Muscle layer of colon (tissue), 2 donors: ENCODE measurements at regions not wholly inside any gene's neighbourhood (a gene's known extent, or its start where the extent isn't known, plus 50 kb on each side); places are given as distances from the start of the nearest gene placed in this dataset.

Experiments used
- H3K27ac ChIP-seq: one replicate; pipeline ENCODE4 v1.7.0; 2013; ENCODE audit warnings: low read depth, mild to moderate bottlenecking, low read length, moderate library complexity
- H3K27me3 ChIP-seq, 2 donors: one replicate each; pipeline ENCODE4 v1.7.0; 2013; ENCODE audit warnings: low read length in 2 of 2, mild to moderate bottlenecking in 2 of 2; ENCODE audit not compliant: insufficient read depth in 2 of 2, control insufficient read depth in 1 of 2
- H3K36me3 ChIP-seq: one replicate; pipeline ENCODE4 v1.7.0; 2013; ENCODE audit warnings: mild to moderate bottlenecking, low read length; ENCODE audit not compliant: insufficient read depth
- H3K4me1 ChIP-seq: one replicate; pipeline ENCODE4 v1.7.0; 2013; ENCODE audit warnings: mild to moderate bottlenecking, low read length; ENCODE audit not compliant: insufficient read depth
- H3K4me3 ChIP-seq, 2 donors: one replicate each; pipeline ENCODE4 v1.7.0; 2013; ENCODE audit warnings: low read length in 2 of 2, low read depth in 1 of 2, mild to moderate bottlenecking in 1 of 2, moderate library complexity in 1 of 2
- H3K9ac ChIP-seq: one replicate; pipeline ENCODE4 v1.7.0; 2013; ENCODE audit warnings: low read length
- H3K9me3 ChIP-seq: one replicate; pipeline ENCODE4 v1.7.0; 2013; ENCODE audit warnings: mild to moderate bottlenecking, low read length
- donor health status: abdominal sarcoma.
- donor health status: Adenocarcinoma of cecum.

- H3K36me3 ChIP-seq = no peaks in the 10 kb centered on the region
- no peak overlapping the region for H3K27ac ChIP-seq
Measured at GRCh38 chr10:3861795-3862194, 76.8 kb upstream of the KLF6 start.

DNA sequence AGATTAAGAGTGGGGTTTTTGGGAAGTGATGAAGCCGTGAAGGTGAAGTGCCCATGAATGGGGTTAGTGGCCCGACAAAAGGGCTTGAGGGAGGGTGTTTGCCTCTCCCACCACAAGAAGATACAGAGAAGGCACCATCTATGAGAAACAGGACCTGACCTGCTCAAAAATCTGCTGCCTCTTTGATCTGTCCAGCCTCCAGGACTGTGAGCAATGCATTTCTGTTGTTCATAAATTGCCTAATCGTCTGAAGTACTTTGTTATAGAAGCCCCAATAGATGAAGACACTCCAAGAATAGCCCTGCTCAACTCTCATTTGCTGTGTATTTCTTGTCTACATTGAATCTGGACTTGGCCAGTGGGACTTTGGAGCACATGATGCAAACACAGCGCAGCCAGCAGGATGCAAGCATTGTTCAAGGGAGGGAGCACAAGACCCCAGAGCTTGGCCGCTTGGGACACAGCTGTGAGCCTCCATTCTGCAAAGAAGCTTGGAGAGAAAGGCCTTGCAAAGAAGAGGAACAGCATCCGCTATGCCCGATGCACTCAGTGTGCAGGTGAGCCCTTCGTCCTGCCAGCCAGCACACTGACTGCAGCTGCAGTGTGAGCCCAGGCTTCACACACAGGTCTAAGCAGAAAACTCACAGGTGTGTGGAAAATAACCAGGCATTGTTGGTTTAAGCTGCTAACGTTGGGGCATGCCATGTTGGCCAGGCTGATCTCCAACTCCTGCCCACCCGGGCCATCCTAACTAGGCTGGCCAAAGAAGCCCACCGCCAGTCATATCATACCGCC lies 73.2 kb upstream of the KLF6 start:
- H3K36me3 ChIP-seq = no peaks in the 10 kb centered on the region

More at GRCh38 chr10:3861795-3862194, 76.8 kb upstream of the KLF6 start:
- no peaks in the 10 kb centered on the region for H3K27me3 ChIP-seq
- no peaks in the 10 kb centered on the region for H3K4me1 ChIP-seq
- H3K9ac ChIP-seq = no peak overlapping the region
- H3K4me3 ChIP-seq = no peak overlapping the region
- no peaks in the 10 kb centered on the region for H3K9me3 ChIP-seq

GRCh38 chr10:3857318-3857717 lies 72.3 kb upstream of the KLF6 start:
- Histone ChIP-seq H3K4me1 (peaks cover 17% of the 10 kb centered on the region), H3K4me3 (no peak overlapping the region)

More for the DNA sequence above, 73.2 kb upstream of the KLF6 start:
- Histone ChIP-seq H3K4me1 (peaks cover 12% of the 10 kb centered on the region), H3K4me3 (no peak overlapping the region), H3K27me3 (no peaks in the 10 kb centered on the region), H3K9me3 (no peaks in the 10 kb centered on the region), H3K9ac (no peak overlapping the region), H3K27ac (no peak overlapping the region)

DNA sequence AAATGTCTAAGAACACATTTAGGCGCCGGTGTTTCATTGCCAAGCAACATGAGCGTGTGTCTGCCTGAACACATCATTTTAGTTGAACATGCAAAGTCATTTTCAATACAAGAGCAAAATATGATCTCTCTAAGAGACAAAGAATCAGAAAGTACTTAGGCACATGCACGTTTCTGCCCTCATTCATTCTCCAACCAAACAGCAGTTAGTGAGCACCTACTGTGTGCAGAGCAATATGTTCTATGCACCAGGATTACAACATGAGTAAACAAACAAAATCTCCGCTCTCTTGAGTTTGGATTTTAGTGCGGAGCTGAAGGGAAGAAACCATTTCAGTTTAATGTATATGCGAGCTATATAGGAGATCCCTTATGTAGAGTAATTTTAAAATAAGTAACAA lies 71.6 kb upstream of the KLF6 start:
- Histone ChIP-seq H3K27ac (no peak overlapping the region), H3K9me3 (no peaks in the 10 kb centered on the region), H3K4me1 (peaks cover 23% of the 10 kb centered on the region), H3K36me3 (no peaks in the 10 kb centered on the region), H3K4me3 (no peak overlapping the region), H3K9ac (no peak overlapping the region), H3K27me3 (no peaks in the 10 kb centered on the region)

More at GRCh38 chr10:3857318-3857717, 72.3 kb upstream of the KLF6 start:
- no peaks in the 10 kb centered on the region for H3K36me3 ChIP-seq
- H3K9ac ChIP-seq = no peak overlapping the region
- no peak overlapping the region for H3K27ac ChIP-seq
- H3K27me3 ChIP-seq = no peaks in the 10 kb centered on the region
- no peaks in the 10 kb centered on the region for H3K9me3 ChIP-seq

DNA sequence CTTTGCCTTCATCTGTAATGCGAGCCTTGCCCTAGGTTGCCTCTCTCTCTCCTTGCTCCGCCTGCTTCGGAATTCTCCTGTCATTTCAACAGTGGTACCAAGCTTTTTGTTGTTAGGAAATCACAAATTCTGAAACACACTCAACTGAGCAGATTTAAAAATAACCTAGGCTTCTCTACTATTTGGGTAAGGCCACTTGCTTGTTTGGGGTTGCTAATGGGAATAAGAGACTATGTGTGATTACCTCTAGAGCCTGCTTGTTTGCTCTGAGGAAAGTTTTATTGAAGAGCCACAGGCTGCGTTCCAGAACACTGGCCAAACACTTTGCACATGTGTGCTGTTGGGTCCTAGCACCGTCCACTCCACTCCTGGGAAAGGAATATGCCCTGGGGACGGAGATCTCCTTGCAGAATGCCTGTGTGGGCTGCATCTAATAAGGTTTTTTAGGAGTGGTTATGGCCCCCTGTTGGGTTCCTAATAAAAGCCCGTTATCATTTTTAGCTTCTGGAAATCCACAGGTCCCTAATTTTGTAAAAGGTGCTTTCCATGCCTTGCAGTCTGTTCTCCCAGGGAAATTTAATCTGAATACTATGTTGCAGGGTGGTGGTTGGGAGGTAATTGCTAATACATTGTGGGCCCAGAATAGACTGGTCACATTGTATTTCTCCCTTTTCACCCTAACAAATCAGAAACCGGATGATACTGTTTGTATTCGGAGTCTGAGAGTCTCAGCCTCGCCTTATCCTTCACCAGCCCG lies 68.7 kb upstream of the KLF6 start:
- peaks cover 27% of the 10 kb centered on the region for H3K4me1 ChIP-seq
- no peaks in the 10 kb centered on the region for H3K27me3 ChIP-seq
- no peak overlapping the region for H3K4me3 ChIP-seq
- H3K36me3 ChIP-seq = no peaks in the 10 kb centered on the region
- H3K27ac ChIP-seq = peak overlapping the region; percentile 86
- no peaks in the 10 kb centered on the region for H3K9me3 ChIP-seq
- peak overlapping the region; percentile 8 for H3K9ac ChIP-seq

GRCh38 chr10:3853016-3853415 lies 68.0 kb upstream of the KLF6 start:
- no peaks in the 10 kb centered on the region for H3K36me3 ChIP-seq
- peaks cover 27% of the 10 kb centered on the region for H3K4me1 ChIP-seq
- no peaks in the 10 kb centered on the region for H3K27me3 ChIP-seq
- H3K9me3 ChIP-seq = no peaks in the 10 kb centered on the region
- H3K9ac ChIP-seq = peak overlapping the region; percentile 8
- no peak overlapping the region for H3K4me3 ChIP-seq
- H3K27ac ChIP-seq = peak overlapping the region; percentile 86

DNA sequence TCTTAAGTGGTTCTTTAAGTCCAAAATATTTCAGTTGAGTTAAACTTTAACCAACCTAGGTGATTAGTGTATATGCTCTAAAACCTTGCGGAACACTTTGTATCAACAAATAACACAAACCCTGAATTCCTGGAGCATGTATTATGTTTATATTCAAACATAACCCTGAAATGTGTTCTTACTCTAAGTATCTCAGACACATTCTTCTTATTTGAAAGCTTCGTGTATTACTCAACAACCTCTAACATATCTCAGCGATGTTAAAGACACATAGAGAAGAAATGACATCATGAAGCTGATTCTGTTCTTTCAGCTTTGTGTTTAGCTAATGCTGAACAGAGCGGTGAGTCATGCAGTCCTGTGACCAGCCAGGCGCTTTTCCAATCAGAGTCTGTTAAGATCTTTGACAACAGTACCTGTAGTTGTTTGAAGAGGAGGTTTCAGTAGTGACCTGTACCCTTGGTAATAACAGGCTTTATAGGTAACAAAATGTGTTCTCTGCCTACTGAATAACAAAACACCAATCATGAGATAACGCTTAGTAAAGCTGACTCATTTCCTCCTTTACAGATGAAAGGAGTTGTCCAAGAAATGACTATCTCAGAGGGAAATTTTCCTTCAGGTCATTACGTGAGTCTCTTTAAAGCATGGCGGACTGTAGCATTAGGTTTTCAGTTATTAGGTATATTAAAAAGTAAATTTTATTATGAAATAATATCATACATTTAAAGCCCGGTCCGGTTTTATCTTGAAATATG lies 67.3 kb upstream of the KLF6 start:
- H3K27me3 ChIP-seq = no peaks in the 10 kb centered on the region
- H3K9ac ChIP-seq = no peak overlapping the region
- H3K4me1 ChIP-seq = peaks cover 27% of the 10 kb centered on the region
- H3K9me3 ChIP-seq = no peaks in the 10 kb centered on the region
- H3K36me3 ChIP-seq = no peaks in the 10 kb centered on the region
- peak overlapping the region; percentile 86 for H3K27ac ChIP-seq
- H3K4me3 ChIP-seq = no peak overlapping the region

DNA sequence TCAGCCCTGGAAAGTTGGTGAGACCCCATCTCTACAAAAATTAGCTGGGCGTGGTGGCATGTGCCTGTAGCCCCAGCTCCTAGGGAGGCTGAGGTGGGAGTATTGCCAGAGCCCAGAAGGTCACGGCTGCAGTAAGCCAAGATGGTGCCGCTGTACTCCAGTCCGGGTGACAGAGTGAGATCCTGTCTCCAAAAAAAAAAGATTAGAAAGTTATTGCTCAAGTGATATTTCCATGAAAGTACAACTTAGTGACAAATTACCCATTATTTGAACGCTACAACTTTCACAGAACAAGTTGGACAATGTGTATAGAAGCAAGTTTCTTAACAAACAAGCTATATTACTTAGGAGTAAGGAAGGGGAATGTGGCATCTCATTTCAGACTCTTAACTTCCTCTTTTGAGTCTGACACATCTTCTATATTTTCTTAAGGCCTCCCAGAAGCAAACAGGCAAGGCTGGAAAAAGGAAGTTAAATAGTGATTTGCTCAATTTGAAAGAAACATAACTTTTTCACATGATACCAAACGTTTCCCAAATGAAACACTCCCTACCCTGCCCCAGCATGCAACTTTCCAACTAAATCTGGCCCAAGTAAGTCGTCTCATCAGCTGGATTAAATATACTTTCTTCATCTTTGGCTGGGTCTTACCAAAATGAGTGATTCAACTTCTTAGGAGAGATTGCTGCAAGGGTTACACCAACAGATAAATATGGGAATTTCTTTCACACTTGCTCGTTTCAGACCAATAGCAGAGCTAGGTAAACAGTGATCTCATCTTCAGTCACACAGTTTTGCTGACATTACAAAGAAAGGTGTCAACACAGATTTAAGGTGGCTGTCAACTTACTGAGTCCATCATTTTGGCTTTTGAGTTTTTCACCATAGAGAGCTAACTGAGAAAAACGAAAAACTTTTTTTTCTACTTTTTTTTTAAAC lies 66.3 kb upstream of the KLF6 start:
- Histone ChIP-seq H3K27ac (peak overlapping the region; percentile 86), H3K4me3 (no peak overlapping the region), H3K4me1 (peaks cover 27% of the 10 kb centered on the region), H3K27me3 (no peaks in the 10 kb centered on the region), H3K9me3 (no peaks in the 10 kb centered on the region), H3K9ac (no peak overlapping the region), H3K36me3 (no peaks in the 10 kb centered on the region)

DNA sequence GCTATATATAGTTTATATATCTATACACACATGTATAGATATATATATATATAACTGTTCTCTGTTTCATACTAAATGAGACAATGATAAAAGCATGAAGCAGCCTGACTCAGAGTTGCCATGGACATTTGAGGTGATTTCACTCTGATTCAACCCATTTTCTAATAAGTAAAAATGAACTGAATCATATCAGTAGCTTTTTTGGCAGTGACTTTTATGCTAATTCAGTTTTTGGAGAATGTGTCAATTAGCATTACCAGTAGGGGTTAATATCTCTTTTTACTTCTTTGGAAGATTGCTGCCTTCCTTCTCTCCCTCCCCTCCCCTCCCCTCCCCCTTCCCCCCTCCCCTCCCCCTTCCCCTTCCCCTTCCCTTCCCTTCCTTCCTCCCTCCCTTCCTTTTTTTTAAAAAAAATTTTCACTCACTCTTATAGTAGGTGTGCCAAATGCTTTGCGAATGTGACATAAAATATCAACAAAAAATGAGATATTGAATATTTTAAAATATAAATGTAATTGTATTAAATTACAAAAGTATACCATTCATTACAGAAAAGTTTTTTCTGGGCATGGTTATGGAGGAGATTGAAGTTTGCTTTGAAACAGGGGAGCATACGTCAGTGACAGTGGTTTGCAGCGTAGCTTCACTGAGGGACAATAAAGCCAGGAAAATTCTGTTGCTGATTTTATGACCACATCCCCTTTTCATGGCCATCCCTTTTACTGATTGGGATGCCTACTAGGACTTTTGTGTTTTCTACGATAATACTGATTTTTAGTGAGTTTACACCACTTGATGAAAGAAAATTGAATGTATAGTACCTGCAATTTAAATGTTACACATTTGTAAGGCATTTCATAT lies 64.0 kb upstream of the KLF6 start:
- no peak overlapping the region for H3K27ac ChIP-seq
- H3K9me3 ChIP-seq = no peaks in the 10 kb centered on the region
- no peak overlapping the region for H3K4me3 ChIP-seq
- H3K27me3 ChIP-seq = no peaks in the 10 kb centered on the region
- H3K9ac ChIP-seq = no peak overlapping the region
- no peaks in the 10 kb centered on the region for H3K36me3 ChIP-seq
- peaks cover 23% of the 10 kb centered on the region for H3K4me1 ChIP-seq
